Right ventricle myocardium inferior (tissue), 1 donor: ENCODE measurements at regions not wholly inside any gene's neighbourhood (a gene's known extent, or its start where the extent isn't known, plus 50 kb on each side); places are given as distances from the start of the nearest gene placed in this dataset.

Experiments
- ATAC-seq: fragments of 200-7000 bp; cut with Tn5 transposase; one replicate; pipeline ENCODE4 v1.9.1; 2020; ENCODE audit warnings: mild to moderate bottlenecking, moderate library complexity
- DNase-seq: peaks from one replicate; pipeline ENCODE4 v3.0.0; 2021; ENCODE audit errors: missing footprints
- intact Hi-C: fragments of 100-400 bp; cut with DNase I; formaldehyde crosslinking; loops from one replicate; pipeline ENCODE4 v1.11.0; 2022
- donor health status: DM: no; HTN: yes; CAD: no; lungs with severe emphysema.

- peak; percentile 28 for ATAC-seq
These were observed 330.0 kb downstream of the DDX10 start for GRCh38 chr11:108994887-108995286.

GRCh38 chr11:108997826-108998225 lies 333.0 kb downstream of the DDX10 start:
- intact Hi-C loops = no loop called here
- no peak for ATAC-seq
- no peak for DNase-seq

More at GRCh38 chr11:108994887-108995286, 330.0 kb downstream of the DDX10 start:
- intact Hi-C loops = no loop called here
- DNase-seq = no peak

GRCh38 chr11:109000531-109000930 lies 335.7 kb downstream of the DDX10 start:
- intact Hi-C loops = no loop called here
- no peak for DNase-seq
- ATAC-seq = no peak

- intact Hi-C loops = no loop called here
- no peak for DNase-seq
- ATAC-seq = no peak
These were observed 336.7 kb downstream of the DDX10 start for GRCh38 chr11:109001585-109001984.

- no peak for ATAC-seq
- intact Hi-C loops = no loop called here
- no peak for DNase-seq
These were observed 348.1 kb downstream of the DDX10 start for GRCh38 chr11:109012991-109013390.

- DNase-seq = no peak
- no peak for ATAC-seq
- intact Hi-C loops = no loop called here
These were observed 350.4 kb downstream of the DDX10 start for GRCh38 chr11:109015283-109015682.

- intact Hi-C loops = no loop called here
- DNase-seq (no peak), ATAC-seq (no peak)
These were observed 351.9 kb downstream of the DDX10 start for GRCh38 chr11:109016724-109017123.

GRCh38 chr11:109017489-109017888 lies 352.6 kb downstream of the DDX10 start:
- DNase-seq (no peak), ATAC-seq (no peak)
- intact Hi-C loops = no loop called here

GRCh38 chr11:109018639-109019038 lies 353.8 kb downstream of the DDX10 start:
- DNase-seq = no peak
- ATAC-seq = no peak
- intact Hi-C loops = no loop called here

- no peak for DNase-seq
- no peak for ATAC-seq
- intact Hi-C loops = no loop called here
These were observed 354.6 kb downstream of the DDX10 start for GRCh38 chr11:109019342-109019936.

- intact Hi-C loops = no loop called here
- DNase-seq = no peak
- no peak for ATAC-seq
These were observed 358.2 kb downstream of the DDX10 start for GRCh38 chr11:109023036-109023435.

- DNase-seq (no peak), ATAC-seq (no peak)
- intact Hi-C loops = no loop called here
These were observed 362.1 kb downstream of the DDX10 start for GRCh38 chr11:109026891-109027489.

- DNase-seq (no peak), ATAC-seq (no peak)
- intact Hi-C loops = no loop called here
These were observed 363.0 kb downstream of the DDX10 start for GRCh38 chr11:109027851-109028250.

- no peak for ATAC-seq
- intact Hi-C loops = no loop called here
- no peak for DNase-seq
These were observed 365.1 kb downstream of the DDX10 start for GRCh38 chr11:109029927-109030326.

- intact Hi-C loops = no loop called here
- ATAC-seq (no peak), DNase-seq (no peak)
These were observed 368.9 kb downstream of the DDX10 start for GRCh38 chr11:109033627-109034338.

GRCh38 chr11:109034339-109034696 lies 369.4 kb downstream of the DDX10 start:
- no peak for ATAC-seq
- intact Hi-C loops = no loop called here
- no peak for DNase-seq

- intact Hi-C loops = no loop called here
- DNase-seq (no peak), ATAC-seq (no peak)
These were observed 370.4 kb downstream of the DDX10 start for GRCh38 chr11:109035284-109035683.

GRCh38 chr11:109036011-109036410 lies 371.1 kb downstream of the DDX10 start:
- intact Hi-C loops = no loop called here
- DNase-seq = no peak
- ATAC-seq = no peak

GRCh38 chr11:109037856-109038780 lies 373.2 kb downstream of the DDX10 start:
- ATAC-seq = no peak
- intact Hi-C loops = no loop called here

More at GRCh38 chr11:109037856-109038780, 373.2 kb downstream of the DDX10 start:
- no peak for DNase-seq
